ENCODE measurements at regions not wholly inside any gene's neighbourhood (a gene's known extent, or its start where the extent isn't known, plus 50 kb on each side); places are given as distances from the start of the nearest gene placed in this dataset.
"Not testable (repeated sequence)": the region's sequence is repeated elsewhere in the genome, so short reads cannot be mapped to it uniquely, and the experiment has no call there.

DNA sequence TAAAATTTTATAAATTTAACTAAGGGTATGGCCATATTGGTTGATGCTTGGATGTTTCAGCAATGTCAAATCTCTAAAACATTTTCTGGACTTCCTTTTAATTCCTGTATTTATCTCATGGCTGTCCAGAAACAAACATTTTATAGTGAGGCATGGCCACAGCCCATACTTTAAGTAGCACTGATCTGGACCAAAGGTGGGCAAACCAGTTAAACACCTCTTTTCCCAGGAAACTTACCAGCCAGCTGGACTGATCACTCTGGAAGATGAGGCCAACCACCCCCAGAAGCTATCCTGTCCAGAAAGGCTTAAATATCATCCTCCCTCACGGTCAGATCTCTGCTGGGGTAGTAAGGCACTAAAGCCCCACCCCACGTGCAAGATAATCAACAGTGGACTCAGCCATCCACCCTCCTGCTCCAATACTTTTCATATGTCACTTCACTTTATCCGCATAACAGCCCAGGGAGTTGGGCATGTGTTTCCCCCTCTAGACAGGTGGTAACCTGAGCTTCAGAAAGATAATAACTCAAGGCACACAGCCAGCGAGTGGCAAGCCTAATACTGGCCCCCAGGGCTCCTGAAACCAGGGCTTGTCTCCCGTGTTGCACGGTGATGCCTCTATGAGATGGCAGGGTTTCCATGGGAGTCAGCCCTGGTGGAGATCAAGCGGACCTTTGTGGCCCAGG is 120.5 kb upstream of the NGF start:
- FAIRE-seq, result no peak
- DNase-seq (ENCODE audit: insufficient read length, low spot score), result no peak

DNA sequence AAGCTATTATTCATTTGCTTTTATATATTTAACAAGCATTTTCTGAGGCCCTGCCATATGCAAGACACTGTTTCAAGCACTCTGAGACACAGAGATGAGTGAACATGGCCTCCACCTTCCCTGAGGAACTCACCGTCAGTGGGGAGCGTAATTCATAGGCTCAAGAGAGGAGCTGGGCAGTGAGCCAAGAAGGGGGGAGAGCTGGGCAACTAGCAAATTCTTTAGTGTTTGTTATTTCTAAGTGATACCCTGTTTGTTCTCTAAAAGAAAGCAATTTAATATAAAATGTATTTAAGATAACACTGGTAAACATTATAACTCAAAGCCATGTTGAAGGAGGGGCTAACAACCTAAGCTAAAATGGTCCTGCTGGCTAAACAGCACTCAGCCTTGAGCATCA is 119.2 kb upstream of the NGF start:
- no peak for FAIRE-seq
- no peak for DNase-seq (ENCODE audit: insufficient read length, low spot score)

- FAIRE-seq (no peak), DNase-seq (ENCODE audit: insufficient read length, low spot score) (no peak)
Measured at GRCh38 chr1:115456441-115456961, 118.5 kb upstream of the NGF start.

- DNase-seq (ENCODE audit: insufficient read length, low spot score), result no peak
- FAIRE-seq, result no peak
Measured at GRCh38 chr1:115454837-115455511, 116.9 kb upstream of the NGF start.

DNA sequence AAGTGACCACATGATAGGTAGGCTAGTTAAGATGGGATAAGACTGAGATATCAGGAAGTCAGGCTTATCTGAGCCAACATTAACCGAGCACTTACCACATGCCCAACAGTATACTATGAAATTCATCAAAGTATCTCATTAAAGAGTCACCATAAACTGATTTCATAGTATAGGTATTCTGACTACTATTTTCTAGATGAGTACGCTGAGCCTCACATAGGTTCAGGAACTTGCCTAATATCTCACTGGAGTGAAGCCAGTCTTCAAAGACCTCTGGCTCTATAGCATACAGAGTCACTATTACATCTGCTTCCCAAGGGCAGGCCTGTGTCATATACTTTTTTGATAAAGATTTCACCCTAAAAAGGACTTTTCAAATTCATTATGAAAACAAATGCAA is 115.6 kb upstream of the NGF start:
- FAIRE-seq (no peak), DNase-seq (ENCODE audit: insufficient read length, low spot score) (no peak)

GRCh38 chr1:115452600-115453329 is 114.7 kb upstream of the NGF start:
- DNase-seq (ENCODE audit: insufficient read length, low spot score) (no peak), FAIRE-seq (no peak)

DNA sequence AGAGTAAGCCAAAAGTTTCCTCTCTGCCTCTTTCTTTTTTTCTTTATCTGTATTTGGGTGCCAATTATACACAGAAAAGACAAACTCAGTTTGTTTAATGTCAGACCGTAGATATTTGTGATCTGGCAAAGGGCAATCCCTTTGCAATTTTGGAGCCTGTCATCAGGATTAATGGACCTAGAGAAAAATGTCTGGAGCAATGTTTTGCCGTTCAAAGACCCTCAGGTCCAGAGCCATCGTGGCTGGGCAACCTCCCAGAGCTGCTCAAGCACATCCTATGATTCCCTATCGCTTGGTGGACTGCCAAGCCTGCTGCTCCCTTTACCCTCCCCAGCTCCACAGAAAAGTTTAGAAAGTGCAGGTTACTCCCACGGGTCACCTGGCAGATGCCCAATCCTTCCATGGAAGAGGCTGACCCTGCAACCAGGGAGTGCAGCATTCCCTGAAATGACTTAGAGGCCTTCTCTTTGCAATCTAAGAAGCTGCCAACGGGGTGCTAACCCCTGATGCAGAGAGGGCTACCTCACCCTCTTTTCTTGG is 112.5 kb upstream of the NGF start:
- no peak for FAIRE-seq
- no peak for DNase-seq (ENCODE audit: insufficient read length, low spot score)

- FAIRE-seq, result no peak
- DNase-seq (ENCODE audit: insufficient read length, low spot score), result no peak
Measured at GRCh38 chr1:115448282-115449044, 110.4 kb upstream of the NGF start.

DNA sequence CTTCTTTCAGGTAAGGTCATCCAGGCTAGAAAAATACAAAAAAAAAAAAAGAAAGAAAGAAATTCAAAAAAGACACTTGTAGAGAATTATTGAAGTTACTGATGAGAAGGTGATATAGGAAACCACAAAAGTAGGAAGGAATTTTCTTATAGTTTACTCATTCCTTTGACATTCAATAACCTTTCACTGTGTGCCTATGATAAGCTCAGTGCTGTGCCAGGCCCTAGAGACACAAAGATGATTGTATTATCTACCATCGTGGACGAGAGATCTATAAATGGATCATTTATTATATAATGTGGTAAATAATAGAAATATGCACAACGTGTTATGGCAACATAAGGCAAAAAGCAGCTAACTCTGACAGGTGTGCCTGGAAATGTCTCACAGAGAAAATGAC is 109.6 kb upstream of the NGF start:
- no peak for FAIRE-seq

DNA sequence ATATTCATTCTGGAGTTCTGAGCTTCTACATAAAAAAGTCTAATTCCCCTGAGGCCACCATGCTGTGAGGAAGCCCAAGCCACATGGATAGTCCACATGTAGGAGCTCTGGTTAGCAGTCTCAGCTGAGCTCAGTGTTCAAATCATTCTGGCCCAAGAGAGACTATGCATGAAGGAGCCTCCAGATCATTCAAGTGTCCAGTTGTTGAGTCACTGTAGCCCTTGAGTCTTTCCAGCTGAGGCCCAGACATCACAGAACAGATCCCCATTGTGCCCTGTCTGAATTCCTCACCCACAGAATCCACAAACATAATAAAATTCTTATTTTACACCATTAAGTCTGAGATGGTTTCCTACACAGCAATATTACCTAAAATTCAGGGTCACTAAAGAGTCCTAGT is 107.0 kb upstream of the NGF start:
- DNase-seq (ENCODE audit: insufficient read length, low spot score) (no peak), FAIRE-seq (no peak)

More for the DNA sequence above, 109.6 kb upstream of the NGF start:
- no peak for DNase-seq (ENCODE audit: insufficient read length, low spot score)

GRCh38 chr1:115440733-115441132 is 102.7 kb upstream of the NGF start:
- DNase-seq (ENCODE audit: insufficient read length, low spot score), result no peak
- no peak for FAIRE-seq

DNA sequence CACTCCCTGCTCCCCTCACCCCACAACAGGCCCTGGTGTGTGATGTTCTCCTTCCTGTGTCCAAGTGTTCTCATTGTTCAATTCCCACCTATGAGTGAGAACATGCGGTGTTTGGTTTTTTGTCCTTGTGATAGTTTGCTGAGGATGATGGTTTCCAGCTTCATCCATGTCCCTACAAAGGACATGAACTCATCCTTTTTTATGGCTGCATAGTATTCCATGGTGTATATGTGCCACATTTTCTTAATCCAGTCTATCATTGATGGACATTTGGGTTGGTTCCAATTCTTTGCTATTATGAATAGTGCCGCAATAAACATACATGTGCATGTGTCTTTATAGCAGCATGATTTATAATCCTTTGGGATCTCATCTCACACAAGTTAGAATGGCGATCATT is 101.5 kb upstream of the NGF start:
- not testable (repeated sequence) for DNase-seq (ENCODE audit: insufficient read length, low spot score); FAIRE-seq

DNA sequence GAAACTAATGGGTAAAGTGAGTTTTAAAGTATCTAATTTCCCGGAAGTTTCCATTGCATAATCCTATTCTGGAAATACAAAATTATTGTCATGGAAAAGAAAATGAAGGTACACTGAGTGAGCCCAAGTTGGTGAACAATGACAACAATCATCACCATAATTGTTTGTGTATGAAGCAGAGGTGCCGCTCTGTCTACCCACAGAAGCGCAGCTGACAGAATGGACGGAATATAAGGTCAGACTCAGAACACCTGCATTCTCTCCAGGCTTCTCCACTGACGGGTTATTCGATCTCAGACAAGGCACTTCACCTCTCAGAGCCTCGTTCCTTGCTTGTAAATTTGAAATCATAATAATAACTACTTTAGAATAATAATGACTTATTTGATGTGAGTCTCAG is 99.1 kb upstream of the NGF start:
- no peak for DNase-seq (ENCODE audit: insufficient read length, low spot score)

GRCh38 chr1:115436596-115436995 is 98.5 kb upstream of the NGF start:
- FAIRE-seq (no peak), DNase-seq (ENCODE audit: insufficient read length, low spot score) (no peak)

More for the DNA sequence above, 99.1 kb upstream of the NGF start:
- no peak for FAIRE-seq

GRCh38 chr1:115433483-115433882 is 95.4 kb upstream of the NGF start:
- DNase-seq (ENCODE audit: insufficient read length, low spot score), result no peak
- FAIRE-seq, result no peak

DNA sequence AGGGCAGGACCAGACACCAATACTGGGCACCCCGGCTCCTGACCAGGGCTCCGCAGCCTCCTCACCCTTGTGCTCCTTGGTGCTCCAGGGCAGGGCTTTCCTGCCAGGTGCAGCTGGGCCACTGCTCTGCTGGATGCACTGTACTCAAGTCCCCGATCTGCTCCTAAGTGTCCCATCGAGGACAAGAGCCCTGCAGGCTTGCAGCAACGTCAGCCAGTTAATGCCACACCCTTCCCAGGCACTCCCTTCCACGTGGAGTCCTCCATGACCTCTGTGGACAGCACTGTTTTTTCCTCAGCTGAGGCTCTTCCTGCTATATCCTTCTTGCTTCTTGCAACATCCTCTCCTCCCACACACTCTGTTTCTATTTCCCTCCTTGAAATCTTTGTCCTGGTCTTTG is 94.0 kb upstream of the NGF start:
- FAIRE-seq, result no peak
- no peak for DNase-seq (ENCODE audit: insufficient read length, low spot score)

GRCh38 chr1:115430441-115431158 is 92.6 kb upstream of the NGF start:
- DNase-seq (ENCODE audit: insufficient read length, low spot score), result no peak
- FAIRE-seq, result no peak

DNA sequence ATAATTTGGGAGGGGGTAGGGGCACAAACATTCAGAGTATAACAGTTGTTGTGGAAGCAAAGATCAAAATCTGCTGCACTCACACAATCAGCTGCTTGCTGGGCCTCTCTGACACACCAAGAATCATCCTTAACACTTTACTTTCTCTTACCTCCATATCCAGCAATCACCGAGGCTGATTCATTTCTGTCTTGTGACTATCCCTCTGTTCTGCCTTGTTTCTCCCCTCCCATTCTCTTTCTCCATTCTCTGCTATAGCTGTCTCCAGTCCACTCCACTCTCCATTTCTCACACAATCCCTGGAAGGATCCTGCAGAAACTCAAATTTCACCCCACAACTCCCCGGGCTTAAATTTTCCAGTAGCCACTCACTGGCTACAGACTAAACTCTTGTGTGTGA is 91.8 kb upstream of the NGF start:
- FAIRE-seq (no peak), DNase-seq (ENCODE audit: insufficient read length, low spot score) (no peak)

GRCh38 chr1:115429241-115429640 is 91.2 kb upstream of the NGF start:
- FAIRE-seq (no peak), DNase-seq (ENCODE audit: insufficient read length, low spot score) (no peak)

DNA sequence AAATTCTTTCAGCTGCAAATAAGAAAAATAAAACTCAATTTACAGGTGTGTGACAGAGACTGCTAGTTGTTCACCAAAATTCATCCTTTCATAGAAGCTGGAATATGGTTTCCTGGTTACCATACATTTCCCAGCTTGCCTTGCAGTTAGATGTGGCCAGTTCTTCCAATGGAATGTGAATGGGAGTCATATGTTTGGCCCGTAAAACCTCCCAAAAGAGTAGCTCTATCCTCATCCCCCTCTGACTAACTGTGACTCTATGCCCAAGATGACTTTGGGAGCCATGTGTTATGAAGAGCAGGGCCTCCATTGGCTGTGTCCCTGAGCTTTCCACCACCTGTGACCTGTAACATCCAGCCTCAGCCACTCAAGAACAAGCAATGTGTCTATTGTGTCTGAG is 90.6 kb upstream of the NGF start:
- DNase-seq (ENCODE audit: insufficient read length, low spot score) (no peak), FAIRE-seq (no peak)
